Liver (tissue), 3 donors: ENCODE measurements at regions not wholly inside any gene's neighbourhood (a gene's known extent, or its start where the extent isn't known, plus 50 kb on each side); places are given as distances from the start of the nearest gene placed in this dataset.
"Not testable (repeated sequence)": the region's sequence is repeated elsewhere in the genome, so short reads cannot be mapped to it uniquely, and the experiment has no call there.

ENCODE experiments used
- EGR1 ChIP-seq, 2 donors: IDR thresholded peaks; 2 replicates each; pipeline ENCODE4 v1.6.1; 2016 to 2018; ENCODE audit warnings: antibody characterized with exemption in 2 of 2, low read depth in 2 of 2
- FOXA1 ChIP-seq: IDR thresholded peaks from 2 replicates; pipeline ENCODE4 v1.6.1; 2016; ENCODE audit warnings: antibody characterized with exemption
- FOXA2 ChIP-seq: IDR thresholded peaks from 2 replicates; pipeline ENCODE4 v1.6.1; 2016; ENCODE audit warnings: antibody characterized with exemption
- JUND ChIP-seq, 2 donors: IDR thresholded peaks; 2 replicates each; pipeline ENCODE4 v1.6.1; 2016; ENCODE audit warnings: antibody characterized with exemption in 2 of 2
- MAX ChIP-seq: IDR thresholded peaks from 2 replicates; pipeline ENCODE4 v1.6.1; 2016; ENCODE audit warnings: antibody characterized with exemption
- REST ChIP-seq: IDR thresholded peaks from 2 replicates; pipeline ENCODE4 v1.6.1; 2016; ENCODE audit warnings: antibody characterized with exemption, mild to moderate bottlenecking
- SP1 ChIP-seq: IDR thresholded peaks from 2 replicates; pipeline ENCODE4 v1.6.1; 2018; ENCODE audit warnings: antibody characterized with exemption, mild to moderate bottlenecking
- TAF1 ChIP-seq: conservative IDR thresholded peaks from 2 replicates; pipeline ENCODE4 v1.6.1; 2016; ENCODE audit warnings: antibody characterized with exemption, mild to moderate bottlenecking
- YY1 ChIP-seq: IDR thresholded peaks from 2 replicates; pipeline ENCODE4 v1.6.1; 2016; ENCODE audit warnings: antibody characterized with exemption, mild to moderate bottlenecking
- TF ChIP-seq, protein P1 (sequence below): fragments of 150-350 bp; IDR thresholded peaks from 2 replicates; pipeline ENCODE4 v1.5.1; 2017; ENCODE audit warnings: improper control_type of control experiment, low read depth, low read length; ENCODE audit not compliant: missing input control
- donor health status: healthy.
- donor health status: healthy.

- TF ChIP-seq, protein P1, sequence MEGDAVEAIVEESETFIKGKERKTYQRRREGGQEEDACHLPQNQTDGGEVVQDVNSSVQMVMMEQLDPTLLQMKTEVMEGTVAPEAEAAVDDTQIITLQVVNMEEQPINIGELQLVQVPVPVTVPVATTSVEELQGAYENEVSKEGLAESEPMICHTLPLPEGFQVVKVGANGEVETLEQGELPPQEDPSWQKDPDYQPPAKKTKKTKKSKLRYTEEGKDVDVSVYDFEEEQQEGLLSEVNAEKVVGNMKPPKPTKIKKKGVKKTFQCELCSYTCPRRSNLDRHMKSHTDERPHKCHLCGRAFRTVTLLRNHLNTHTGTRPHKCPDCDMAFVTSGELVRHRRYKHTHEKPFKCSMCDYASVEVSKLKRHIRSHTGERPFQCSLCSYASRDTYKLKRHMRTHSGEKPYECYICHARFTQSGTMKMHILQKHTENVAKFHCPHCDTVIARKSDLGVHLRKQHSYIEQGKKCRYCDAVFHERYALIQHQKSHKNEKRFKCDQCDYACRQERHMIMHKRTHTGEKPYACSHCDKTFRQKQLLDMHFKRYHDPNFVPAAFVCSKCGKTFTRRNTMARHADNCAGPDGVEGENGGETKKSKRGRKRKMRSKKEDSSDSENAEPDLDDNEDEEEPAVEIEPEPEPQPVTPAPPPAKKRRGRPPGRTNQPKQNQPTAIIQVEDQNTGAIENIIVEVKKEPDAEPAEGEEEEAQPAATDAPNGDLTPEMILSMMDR, result not testable (repeated sequence)
- not testable (repeated sequence) for TF ChIP-seq SP1; MAX; TAF1; JUND (IDR thresholded peaks at IDR 0.05); EGR1 (IDR thresholded peaks at IDR 0.05; ENCODE audit: low read depth in 2 of 2); YY1; REST; FOXA1; FOXA2
Observed at GRCh38 chr6:67880343-67880742, 754.7 kb upstream of the ADGRB3 start.
